GM19438 (cell line): ENCODE measurements at regions not wholly inside any gene's neighbourhood (a gene's known extent, or its start where the extent isn't known, plus 50 kb on each side); places are given as distances from the start of the nearest gene placed in this dataset.
"Not testable (repeated sequence)": the region's sequence is repeated elsewhere in the genome, so short reads cannot be mapped to it uniquely, and the experiment has no call there.

Experiments used
- ATAC-seq: cut with Tn5 transposase; IDR thresholded peaks from one replicate; pipeline ENCODE4 v1.9.1; 2021; ENCODE audit warnings: low read depth; ENCODE audit not compliant: unreplicated experiment

DNA sequence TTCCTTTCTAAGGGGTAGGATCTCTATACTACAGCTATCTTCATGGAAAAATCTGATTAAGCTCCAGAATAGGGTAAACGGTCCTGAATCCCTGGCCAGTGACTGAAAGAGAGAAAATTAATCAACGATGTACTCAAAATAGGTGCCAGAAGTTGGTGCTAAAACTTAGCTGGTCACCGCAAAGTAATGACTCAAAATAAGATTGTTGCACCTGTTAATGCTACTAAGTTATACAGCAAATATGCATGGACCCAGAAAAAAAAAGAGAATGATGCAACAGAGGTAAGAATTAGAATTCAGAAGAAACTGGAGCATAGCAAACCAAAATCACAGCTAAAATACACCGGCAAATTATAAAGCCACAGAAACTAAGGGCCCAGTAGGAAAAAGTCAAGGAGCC, 239.7 kb upstream of the FAM241A start:
- ATAC-seq: no peak

DNA sequence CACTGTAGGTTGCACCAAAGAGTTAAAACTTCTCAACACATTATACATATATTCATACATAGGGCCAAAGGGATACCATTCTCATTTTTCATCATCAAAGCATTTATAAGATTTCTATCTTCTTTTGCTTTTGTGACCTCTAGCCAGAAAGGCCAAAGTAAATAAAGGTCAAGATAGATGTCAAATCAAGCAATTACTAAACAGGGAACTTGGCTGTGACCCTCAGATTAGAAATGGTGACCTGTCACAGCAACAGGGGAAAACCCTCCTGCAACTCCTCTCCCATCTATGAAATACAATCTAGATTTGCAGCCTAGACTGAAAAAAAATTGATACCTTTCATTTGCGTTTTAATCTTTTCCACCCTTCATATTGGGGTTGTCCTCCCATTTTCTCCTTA, 225.6 kb upstream of the FAM241A start:
- ATAC-seq: no peak

DNA sequence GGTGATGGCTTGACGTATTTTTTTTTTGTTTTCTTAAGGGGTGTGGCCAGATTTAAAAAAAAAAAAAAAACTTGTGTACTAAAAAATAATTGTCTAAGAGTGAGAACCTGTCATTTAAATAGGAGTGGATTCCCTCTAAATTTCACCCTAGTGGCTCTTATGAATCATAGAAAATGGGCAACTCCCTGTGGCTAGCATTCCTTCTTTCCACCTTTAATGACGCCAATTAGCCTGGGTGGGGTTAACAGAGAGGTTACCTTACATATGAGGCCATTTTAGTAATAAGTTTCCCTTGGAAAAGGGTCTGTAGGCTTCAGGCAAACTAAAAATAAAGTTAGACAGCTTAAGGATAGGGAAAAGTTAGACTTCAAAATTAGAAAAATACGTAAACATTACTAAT, 223.5 kb upstream of the FAM241A start:
- ATAC-seq: no peak

DNA sequence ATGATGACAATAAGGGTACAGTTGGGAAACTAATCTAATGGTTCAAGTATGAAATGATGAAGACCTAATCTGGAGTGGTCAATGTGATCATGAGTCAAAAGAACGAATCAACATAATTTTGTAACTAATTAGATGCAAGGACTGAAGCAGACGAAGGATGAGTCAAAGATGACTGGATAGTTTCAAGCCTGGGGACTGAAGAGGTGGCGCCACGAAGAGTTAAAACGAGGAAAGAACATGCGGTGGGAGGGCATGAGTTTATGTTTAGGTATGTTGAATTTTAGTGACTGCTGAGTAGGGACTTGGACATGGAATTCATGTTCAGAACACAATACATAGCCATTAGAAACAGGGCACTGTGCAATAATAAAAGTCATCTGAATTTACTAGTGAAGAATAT, 221.5 kb upstream of the FAM241A start:
- ATAC-seq: no peak

DNA sequence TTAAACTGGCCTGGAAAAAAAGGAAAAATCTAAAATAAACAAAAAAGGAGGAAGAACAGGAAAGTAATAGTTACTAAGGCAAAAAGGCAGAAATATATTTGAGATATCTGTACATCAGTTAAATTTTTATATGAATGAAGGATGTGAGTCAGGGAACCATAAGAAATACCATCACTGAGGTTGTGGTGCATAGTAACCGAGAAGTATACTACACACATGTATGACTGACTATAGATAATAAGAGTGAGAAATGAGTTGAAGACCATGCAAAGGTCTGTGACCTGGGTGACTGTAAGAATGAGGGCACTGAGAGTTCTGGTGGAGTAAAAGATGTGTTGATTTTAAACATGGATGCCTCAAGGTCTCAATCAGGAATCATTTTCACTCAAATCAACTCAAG, 220.6 kb upstream of the FAM241A start:
- ATAC-seq: no peak

DNA sequence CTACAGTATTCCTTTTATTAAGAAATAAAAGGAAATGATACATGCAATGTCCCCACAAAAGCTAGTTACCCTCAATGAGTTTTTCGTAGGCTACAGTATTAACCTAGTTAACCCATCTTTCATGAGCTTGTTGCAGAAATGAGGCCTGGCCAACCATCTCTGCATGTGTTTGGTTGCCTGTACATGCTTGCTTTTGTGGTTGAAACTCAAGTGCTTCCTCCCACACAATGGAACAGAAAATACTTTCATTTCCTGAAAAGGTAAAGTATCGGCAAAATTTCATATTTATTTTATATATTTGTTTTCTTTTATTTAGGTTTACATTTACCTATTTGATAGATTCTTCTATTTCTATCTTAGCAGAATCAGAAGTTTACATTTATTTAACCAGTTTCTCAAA, 214.6 kb upstream of the FAM241A start:
- peak; percentile 99 for ATAC-seq

DNA sequence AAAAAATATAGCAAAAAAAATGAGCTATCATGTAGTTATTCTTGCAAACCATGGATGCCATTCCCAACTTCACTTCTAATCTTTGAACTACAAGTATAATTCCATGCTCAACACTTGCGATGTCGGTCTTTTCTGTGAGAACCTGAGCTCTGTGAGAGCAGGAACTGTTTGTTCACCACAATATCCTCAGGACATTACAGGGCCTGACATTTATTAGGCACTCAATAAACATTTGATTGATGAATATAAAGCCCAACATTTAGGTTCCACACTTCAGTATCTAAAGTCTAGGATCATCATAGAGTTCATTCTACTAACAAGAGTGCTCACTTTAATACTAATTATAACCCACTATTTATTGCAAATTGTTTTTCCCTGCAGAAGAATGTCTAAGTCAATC, 211.6 kb upstream of the FAM241A start:
- ATAC-seq: no peak

DNA sequence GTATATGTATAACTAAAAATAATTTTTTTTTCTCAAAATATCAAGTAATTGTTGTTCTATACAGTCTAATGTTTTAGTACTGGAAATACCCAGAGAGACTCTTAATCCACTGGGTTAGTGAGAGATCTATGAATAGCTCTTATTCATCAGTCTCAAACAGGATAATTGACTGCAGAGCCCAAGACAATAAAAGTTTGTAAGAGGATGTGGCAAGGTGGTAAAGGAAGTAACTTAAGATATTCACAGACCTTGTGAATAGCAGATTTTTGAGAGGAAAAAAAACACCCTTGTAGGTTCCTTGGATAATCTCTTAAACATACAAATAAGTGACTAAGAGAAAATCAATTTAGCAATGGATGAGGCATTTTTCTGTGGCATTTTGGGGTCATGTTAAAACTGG, 210.9 kb upstream of the FAM241A start:
- no peak for ATAC-seq

DNA sequence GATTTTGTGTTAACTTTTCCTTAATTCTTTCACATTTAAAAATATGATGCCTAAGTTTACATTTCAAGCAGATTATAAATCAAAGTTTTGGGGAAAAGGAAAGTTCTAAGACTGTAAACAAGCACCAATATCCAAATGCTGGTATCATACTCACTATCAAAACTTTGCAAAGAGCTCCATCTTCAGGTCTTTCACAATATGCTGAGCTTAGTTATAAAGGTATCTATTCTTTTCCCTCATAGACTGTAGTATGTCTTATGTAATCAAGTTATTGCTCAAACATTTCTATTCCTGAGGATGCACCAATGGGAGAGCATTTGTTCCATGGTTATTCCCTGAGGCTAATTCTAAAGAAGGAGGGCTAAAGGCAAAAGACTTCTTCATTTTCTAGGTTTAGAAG, 207.9 kb upstream of the FAM241A start:
- ATAC-seq: peak; percentile 85

DNA sequence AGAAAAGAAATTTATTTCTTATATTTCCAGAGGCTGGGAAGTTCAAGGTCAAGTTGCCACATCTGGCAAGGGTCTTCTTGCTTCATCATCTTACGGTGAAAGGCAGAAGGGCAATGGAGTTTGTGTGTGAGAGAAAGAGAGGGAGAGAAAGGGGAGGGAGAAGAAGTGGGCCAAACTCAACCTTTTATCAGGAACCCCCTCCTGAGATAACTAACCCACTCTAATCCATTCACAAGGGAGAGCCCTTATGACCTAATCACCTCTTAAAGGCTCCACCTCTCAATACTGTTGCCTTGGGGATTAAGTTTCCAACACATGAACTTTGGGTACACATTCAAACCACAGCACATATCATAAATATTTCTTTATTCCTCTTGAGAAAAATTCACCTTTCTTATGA, 203.3 kb upstream of the FAM241A start:
- ATAC-seq: no peak

DNA sequence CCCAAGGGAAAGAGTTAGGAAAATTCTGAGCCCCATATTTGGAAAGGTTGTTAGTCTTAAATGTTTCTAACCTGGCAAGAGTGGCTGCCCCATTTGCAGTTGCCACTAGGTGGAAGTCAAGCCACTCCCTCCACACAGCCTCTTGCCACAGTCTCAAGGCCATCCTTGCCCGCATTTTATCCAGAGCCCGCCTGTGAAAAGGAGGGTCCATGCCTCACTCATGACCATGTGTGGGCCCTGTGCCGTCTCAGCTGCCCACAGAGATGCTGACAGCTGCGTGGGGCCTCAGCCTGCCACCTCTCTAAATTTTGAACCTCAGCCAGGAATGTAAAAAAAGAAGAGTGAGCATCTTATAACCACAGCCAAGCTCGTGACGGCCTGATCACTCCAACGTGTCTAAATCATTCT, 201.5 kb upstream of the FAM241A start:
- peak; percentile 96 for ATAC-seq

DNA sequence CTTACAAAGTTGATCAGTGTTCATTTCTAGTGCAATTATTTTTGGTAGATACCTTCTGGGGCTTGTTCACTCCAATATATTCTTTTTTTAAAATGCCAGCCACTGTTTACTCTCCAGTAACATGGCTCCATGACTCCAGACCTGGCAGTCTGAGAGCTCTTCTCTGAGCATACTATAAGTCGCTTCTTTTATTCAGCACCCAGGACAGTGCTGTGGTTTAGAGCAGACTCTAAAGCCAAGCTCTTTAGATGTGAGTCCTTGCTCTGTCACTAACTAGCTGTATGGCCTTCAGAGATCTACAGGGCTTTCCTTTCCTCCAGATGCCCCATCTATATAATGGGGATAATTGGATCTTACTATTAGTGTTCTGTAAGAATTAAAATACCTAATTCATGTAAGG, 200.2 kb upstream of the FAM241A start:
- ATAC-seq: no peak

DNA sequence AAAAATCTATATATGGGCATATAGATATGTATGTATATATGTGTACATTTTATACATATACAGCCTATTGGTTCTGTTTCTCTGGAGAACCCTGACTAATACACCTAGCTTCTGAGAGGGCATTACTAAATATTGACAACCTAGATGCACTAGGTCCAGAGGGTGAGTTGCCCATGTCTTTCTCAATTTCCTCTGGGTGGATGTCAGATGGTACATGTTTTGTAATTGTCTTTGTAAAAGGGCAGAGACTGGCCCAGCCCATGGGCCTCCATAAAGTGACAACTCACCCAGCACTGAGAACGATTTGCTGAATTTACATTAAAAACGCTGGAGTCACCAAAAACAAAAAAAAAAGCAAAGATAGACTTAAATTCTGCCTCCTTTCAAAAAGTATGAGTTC, 198.5 kb upstream of the FAM241A start:
- no peak for ATAC-seq

DNA sequence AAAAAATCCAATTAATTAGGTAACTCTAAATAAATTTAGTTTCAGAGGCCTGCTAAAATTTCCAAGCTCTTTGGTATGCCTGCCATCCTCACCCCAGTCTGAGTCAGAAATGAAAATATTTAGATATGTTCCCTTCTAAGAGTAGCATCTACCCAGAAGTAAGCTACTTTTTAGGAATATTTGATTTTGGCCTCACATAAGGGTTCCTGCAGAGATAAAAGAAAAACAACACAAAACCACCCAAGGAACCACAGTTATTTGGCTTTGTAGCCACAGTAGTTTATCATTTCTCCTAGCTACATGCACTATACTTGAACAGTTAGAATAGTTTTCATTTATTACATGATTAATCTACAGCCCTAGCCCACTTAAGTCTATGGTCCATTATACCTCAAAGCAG, 192.6 kb upstream of the FAM241A start:
- ATAC-seq: no peak

DNA sequence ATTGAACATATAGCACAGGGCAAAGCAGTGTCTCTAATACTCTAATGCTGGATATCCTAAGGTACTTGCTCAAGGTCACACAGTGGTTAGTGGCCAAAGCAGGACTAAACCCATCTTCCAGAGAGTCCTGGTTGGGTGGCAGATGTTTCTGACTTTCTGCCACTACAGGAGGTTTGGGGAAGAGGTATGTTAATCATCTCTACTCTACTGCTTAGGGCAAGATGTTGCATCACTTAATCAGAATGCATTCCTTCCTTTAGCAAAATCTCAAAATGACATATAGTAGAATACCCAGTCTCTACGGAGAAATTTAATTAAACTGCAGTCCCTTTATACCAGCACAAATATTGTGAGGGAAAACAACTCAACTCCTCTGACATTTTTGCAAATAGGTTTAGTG, 190.7 kb upstream of the FAM241A start:
- ATAC-seq: no peak

DNA sequence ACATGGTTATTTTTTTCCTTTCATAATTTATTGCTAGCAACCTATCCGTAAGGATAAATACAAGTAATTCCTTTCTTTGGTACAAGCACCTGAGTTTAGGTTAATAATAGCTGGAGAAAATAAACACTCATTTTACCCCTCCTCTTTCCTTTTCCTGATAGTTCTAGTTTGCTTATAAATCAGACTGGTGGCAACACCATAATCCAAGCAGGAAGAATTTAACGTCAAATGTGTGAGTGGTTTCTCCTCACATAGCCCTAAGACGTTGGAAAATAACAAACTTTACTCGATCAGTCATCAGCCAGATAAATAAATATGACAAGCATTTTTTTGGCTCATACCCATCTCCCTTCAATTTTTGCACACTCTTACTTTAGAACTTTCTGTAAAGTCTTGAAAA, 190.3 kb upstream of the FAM241A start:
- no peak for ATAC-seq

DNA sequence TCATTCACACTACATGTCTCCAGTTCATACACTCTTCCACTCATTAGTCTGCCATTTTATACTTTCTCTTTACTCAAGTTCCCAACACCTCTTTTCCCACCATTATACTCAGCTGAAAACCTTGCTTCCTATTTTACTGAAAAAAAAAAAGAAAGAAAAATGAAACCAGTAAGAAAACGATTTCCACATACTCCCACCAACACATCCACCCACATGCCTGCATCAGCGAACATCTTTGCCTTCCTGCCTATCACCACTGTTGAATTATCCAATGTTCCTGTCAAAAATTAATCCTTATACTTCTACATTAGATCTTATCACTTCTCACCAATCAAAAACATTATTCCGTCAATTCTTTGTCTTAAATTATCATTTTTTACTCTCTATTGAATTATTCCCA, 188.1 kb upstream of the FAM241A start:
- no peak for ATAC-seq

DNA sequence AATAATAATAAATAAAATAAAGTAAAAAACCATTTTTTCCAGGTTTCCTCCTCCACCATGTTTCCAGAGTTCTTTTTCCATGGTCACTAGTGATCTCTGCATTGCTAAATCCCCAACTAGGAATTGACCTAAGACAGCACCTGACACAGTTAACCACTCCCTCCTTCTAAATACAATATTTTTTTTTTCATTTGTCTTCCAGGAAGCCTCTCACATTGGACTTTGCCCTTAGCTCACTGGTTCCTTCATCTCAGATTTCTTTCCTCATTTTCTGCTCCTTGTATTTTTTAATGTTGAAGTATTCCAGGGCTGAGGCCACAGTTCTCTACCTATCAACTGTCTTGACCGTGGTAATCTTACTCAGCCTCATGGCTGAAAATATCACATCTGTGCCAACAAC, 187.3 kb upstream of the FAM241A start:
- ATAC-seq: no peak

DNA sequence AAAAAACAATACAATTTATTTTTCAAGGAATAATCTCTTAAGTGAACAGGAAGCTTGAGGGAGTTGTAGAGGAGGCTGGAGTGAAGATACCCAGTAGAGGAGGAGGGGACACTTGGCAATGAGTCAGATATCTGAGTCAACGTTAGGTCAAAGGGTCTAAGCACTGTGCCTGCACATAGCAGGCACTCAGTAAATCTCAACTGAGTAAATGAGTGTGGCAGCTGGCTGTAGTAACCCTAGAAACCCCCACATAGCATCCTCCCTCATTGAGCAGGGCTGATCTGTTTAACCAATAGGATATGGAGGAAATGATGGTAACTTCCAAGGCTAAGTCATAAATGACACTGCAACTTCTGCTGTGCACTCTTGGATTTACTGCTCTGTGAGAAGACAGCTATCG, 186.0 kb upstream of the FAM241A start:
- ATAC-seq: no peak

DNA sequence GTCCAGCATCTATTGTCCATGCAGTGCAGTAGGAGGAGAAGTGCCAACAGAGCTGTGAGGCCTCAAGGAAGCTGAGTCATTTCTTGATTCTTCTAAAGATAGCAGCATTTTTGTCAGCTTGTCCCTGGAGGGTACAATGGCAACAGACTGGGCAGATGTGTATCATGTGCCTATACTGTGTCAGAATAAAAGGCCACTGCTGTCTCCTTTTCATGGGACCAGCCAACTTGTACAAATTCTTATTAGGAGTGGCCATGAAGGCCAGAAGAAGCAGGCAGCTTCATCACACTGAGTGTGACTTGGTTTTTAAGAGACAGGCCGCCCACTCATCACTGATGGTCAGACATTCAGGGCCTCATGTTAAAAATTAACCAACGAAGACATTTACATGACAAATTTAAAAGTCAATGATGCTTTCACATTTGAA, 185.0 kb upstream of the FAM241A start:
- peak; percentile 90 for ATAC-seq

DNA sequence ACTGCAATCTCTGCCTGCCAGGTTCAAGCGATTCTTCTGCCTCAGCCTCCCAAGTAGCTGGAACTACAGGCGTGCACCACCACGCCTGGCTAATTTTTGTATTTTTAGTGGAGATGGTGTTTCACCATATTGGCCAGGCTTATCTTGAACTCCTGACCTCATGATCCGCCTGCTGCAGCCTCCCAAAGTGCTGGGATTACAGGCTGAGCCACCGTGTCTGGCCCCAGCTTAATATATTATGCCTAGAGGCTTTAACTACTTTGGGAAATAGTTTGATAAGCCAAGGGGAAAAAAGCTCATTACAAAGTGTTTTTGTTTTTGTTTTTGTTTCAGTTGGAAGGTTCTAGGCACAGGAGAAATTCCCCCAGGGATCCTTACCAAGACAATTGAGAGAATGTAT, 184.2 kb upstream of the FAM241A start:
- ATAC-seq: not testable (repeated sequence)

DNA sequence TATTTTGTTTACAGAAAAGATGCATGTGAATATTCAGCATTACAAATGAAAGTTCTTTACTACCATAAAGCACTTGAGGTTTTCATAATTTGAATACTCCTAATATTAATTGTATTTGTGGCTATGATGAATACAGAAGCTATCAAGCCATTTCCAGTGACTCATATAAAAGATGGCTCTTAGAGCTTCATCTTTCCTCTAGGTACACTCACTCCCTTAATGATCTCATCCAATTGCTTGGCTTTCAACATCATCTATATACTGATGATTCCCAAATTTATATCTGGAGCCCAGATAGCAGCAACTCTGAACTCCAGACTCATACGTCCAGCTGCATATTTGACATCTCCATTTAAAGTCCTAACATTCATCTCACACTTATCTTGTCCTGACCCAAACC, 183.4 kb upstream of the FAM241A start:
- ATAC-seq: no peak

DNA sequence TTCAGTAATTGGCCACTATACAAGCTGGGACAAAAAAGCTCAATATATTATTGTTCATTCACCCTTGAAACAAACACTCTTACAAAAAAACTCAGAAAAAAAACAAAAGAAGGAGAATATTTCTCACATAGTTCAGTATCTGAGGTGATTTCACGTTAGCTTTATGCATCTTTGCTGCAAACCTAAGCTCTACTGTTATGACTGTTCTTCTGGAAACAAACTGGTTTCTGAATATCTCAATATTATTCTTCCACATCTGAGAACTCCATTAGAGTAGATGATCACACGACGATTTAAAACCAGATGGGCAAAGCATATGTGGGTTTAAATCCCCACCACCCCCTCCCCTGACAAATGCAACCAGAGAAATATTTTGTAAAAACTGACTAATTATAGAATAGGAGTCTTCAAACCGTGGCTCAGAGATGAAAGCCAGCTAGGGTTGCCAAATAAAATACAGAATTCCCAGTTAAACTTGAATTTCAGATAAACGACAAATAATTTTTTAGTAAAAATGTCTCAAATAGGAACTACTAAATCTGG, 182.0 kb upstream of the FAM241A start:
- no peak for ATAC-seq
